H1 (cell line): ENCODE measurements at regions not wholly inside any gene's neighbourhood (a gene's known extent, or its start where the extent isn't known, plus 50 kb on each side); places are given as distances from the start of the nearest gene placed in this dataset.

Source experiments
- CTCF ChIA-PET: fragments of 300-600 bp; sonication (Branson Sonifier 250); formaldehyde crosslinking; loops from one replicate; lab custom pipeline; 2021; ENCODE audit not compliant: partially characterized antibody; lab: Charles Lee
- POLR2A ChIA-PET: fragments of 300-600 bp; sonication (Branson Sonifier 250); formaldehyde crosslinking; loops from one replicate; lab custom pipeline; 2021; ENCODE audit warnings: inconsistent platforms; ENCODE audit not compliant: partially characterized antibody; lab: Charles Lee
- DNase-seq, 2 experiments: peaks; one replicate each; pipeline versions ENCODE4 v3.0.0 to v3.0.0-alpha.2; 2010 to 2022; ENCODE audit warnings: low spot score in 2 of 2, low read depth in 1 of 2, mixed read lengths in 1 of 2
- FAIRE-seq: peaks from 2 replicates; lab custom pipeline; 2011; peaks lifted over from hg19 to GRCh38; lab: Jason Lieb, UNC
- H2AFZ ChIP-seq: 2 replicates; pipeline ENCODE4 v1.8.1; 2012; ENCODE audit warnings: low read length, inconsistent platforms
- H2AK5ac ChIP-seq: 2 replicates; pipeline ENCODE4 v1.6.1; 2013; ENCODE audit warnings: low read depth, low read length
- H2BK120ac ChIP-seq: replicated peaks from 2 replicates; pipeline ENCODE3; 2013; ENCODE audit warnings: low read depth, low read length, inconsistent platforms
- H2BK12ac ChIP-seq: 2 replicates; pipeline ENCODE4 v1.6.1; 2013; ENCODE audit warnings: low read depth, low read length
- H2BK15ac ChIP-seq: 2 replicates; pipeline ENCODE4 v1.6.1; 2013; ENCODE audit warnings: low read length
- H2BK20ac ChIP-seq: 2 replicates; pipeline ENCODE4 v1.6.1; 2013; ENCODE audit warnings: low read length
- H2BK5ac ChIP-seq: 2 replicates; pipeline ENCODE4 v1.6.1; 2013; ENCODE audit warnings: low read depth, low read length
- H3K14ac ChIP-seq: 2 replicates; pipeline ENCODE4 v1.6.1; 2013; ENCODE audit warnings: inconsistent platforms; ENCODE audit not compliant: insufficient read length
- H3K18ac ChIP-seq: 2 replicates; pipeline ENCODE4 v1.6.1; 2013; ENCODE audit warnings: low read length; ENCODE audit errors: extremely low read depth
- H3K23ac ChIP-seq: 2 replicates; pipeline ENCODE4 v1.6.1; 2013; ENCODE audit warnings: inconsistent platforms; ENCODE audit not compliant: insufficient read length
- H3K23me2 ChIP-seq: 2 replicates; pipeline ENCODE4 v1.6.1; 2013; ENCODE audit warnings: low read depth, low read length
- H3K27ac ChIP-seq: 2 replicates; pipeline ENCODE4 v1.6.1; 2011; ENCODE audit warnings: low read depth, low read length, inconsistent platforms
- H3K27me3 ChIP-seq, 4 experiments: replicated peaks in 1 of 4; 1 replicate in 1 of 4; 2 replicates in 3 of 4; pipeline versions ENCODE4 v1.6.1 to v1.8.1; 2011 to 2013; ENCODE audit warnings: low read length in 3 of 4, mild to moderate bottlenecking in 3 of 4, inconsistent platforms in 2 of 4, mixed read lengths in 2 of 4, moderate library complexity in 1 of 4; ENCODE audit not compliant: control insufficient read depth in 3 of 4, insufficient read depth in 3 of 4; ENCODE audit errors: extremely low read depth in 1 of 4
- H3K36me3 ChIP-seq, 4 experiments: 2 replicates each; pipeline versions ENCODE4 v1.6.1 to v1.8.1; 2011 to 2013; ENCODE audit warnings: mild to moderate bottlenecking in 4 of 4, low read length in 3 of 4, moderate library complexity in 2 of 4, control low read depth in 1 of 4, inconsistent platforms in 1 of 4; ENCODE audit not compliant: insufficient read depth in 4 of 4, control insufficient read depth in 2 of 4
- H3K4ac ChIP-seq: replicated peaks from 2 replicates; pipeline ENCODE3; 2013; ENCODE audit warnings: low read length, low read depth, mixed read lengths, inconsistent platforms; ENCODE audit not compliant: insufficient read length
- H3K4me1 ChIP-seq, 4 experiments: replicated peaks in 1 of 4; 1 replicate in 1 of 4; 2 replicates in 3 of 4; pipeline versions ENCODE4 v1.6.1 to v1.8.1; 2011 to 2013; ENCODE audit warnings: low read length in 3 of 4, inconsistent platforms in 2 of 4, mixed read lengths in 1 of 4; ENCODE audit not compliant: insufficient read depth in 4 of 4, control insufficient read depth in 3 of 4
- H3K4me2 ChIP-seq, 2 experiments: 2 replicates each; pipeline versions ENCODE4 v1.6.1 to v1.8.1; 2011 to 2013; ENCODE audit warnings: low read depth in 2 of 2, low read length in 2 of 2, control low read depth in 1 of 2, inconsistent platforms in 1 of 2, mild to moderate bottlenecking in 1 of 2; ENCODE audit not compliant: insufficient read depth in 1 of 2
- H3K4me3 ChIP-seq, 4 experiments: fragments of 200-600, 300-600 bp in 1 of 4; sonication (generic), shearing (Covaris generic), sonication (Bioruptor Twin) in 1 of 4; 2 replicates each; pipeline versions ENCODE4 v1.5.1 to v1.8.1; 2011 to 2016; ENCODE audit warnings: low read length in 4 of 4, low read depth in 3 of 4, control low read depth in 2 of 4, inconsistent platforms in 2 of 4, mild to moderate bottlenecking in 2 of 4, mixed read lengths in 1 of 4, moderate library complexity in 1 of 4; ENCODE audit not compliant: insufficient read depth in 2 of 4; ENCODE audit errors: extremely low read depth in 1 of 4
- H3K56ac ChIP-seq: replicated peaks from 2 replicates; pipeline ENCODE3; 2013; ENCODE audit warnings: low read depth, mild to moderate bottlenecking, mixed read lengths, low read length, inconsistent platforms; ENCODE audit not compliant: insufficient read length
- H3K79me1 ChIP-seq: 2 replicates; pipeline ENCODE4 v1.6.1; 2013; ENCODE audit warnings: low read depth, low read length, control low read depth
- H3K79me2 ChIP-seq, 2 experiments: 2 replicates each; pipeline versions ENCODE4 v1.6.1 to v1.8.1; 2012 to 2013; ENCODE audit warnings: low read length in 2 of 2, mild to moderate bottlenecking in 2 of 2, inconsistent platforms in 1 of 2; ENCODE audit not compliant: insufficient read depth in 2 of 2, control insufficient read depth in 1 of 2
- H3K9ac ChIP-seq, 4 experiments: replicated peaks in 1 of 4; 1 replicate in 1 of 4; 2 replicates in 3 of 4; pipeline versions ENCODE4 v1.6.1 to v1.8.1; 2011 to 2013; ENCODE audit warnings: low read depth in 3 of 4, low read length in 3 of 4, control low read depth in 2 of 4, mild to moderate bottlenecking in 2 of 4, moderate library complexity in 2 of 4, inconsistent platforms in 1 of 4; ENCODE audit errors: extremely low read depth in 1 of 4
- H3K9me3 ChIP-seq, 2 experiments: 2 replicates each; pipeline versions ENCODE4 v1.6.1 to v1.8.1; 2012 to 2013; ENCODE audit warnings: mild to moderate bottlenecking in 2 of 2, moderate library complexity in 2 of 2, control low read depth in 1 of 2, inconsistent platforms in 1 of 2, low read depth in 1 of 2, low read length in 1 of 2, mixed read lengths in 1 of 2; ENCODE audit not compliant: insufficient read depth in 2 of 2
- H4K20me1 ChIP-seq, 2 experiments: replicated peaks in 1 of 2; 2 replicates each; pipeline versions ENCODE3 to v1.8.1; 2011 to 2013; ENCODE audit warnings: inconsistent platforms in 2 of 2, low read length in 2 of 2, mild to moderate bottlenecking in 1 of 2; ENCODE audit not compliant: insufficient read depth in 2 of 2, control insufficient read depth in 1 of 2
- H4K5ac ChIP-seq: 2 replicates; pipeline ENCODE4 v1.6.1; 2013; ENCODE audit warnings: low read length, low read depth, mixed read lengths, inconsistent platforms; ENCODE audit not compliant: insufficient read length
- H4K8ac ChIP-seq: 2 replicates; pipeline ENCODE4 v1.8.0; 2013; ENCODE audit warnings: mild to moderate bottlenecking, moderate library complexity, low read length, inconsistent platforms; ENCODE audit not compliant: insufficient read depth; ENCODE audit errors: extremely low read depth
- H4K91ac ChIP-seq: replicated peaks from 2 replicates; pipeline ENCODE3; 2013; ENCODE audit warnings: low read length, mixed read lengths, inconsistent platforms; ENCODE audit not compliant: insufficient read length
- CHD2 ChIP-seq: IDR thresholded peaks from 2 replicates; pipeline ENCODE4 v1.6.1; 2012; ENCODE audit warnings: low read length, improper control_type of control experiment
- WGBS, 2 experiments: shearing (Covaris generic) in 1 of 2; methylation state at CpG; one replicate each; pipeline versions ENCODE4 v1.1.6 to v1.1.7; 2013 to 2015; ENCODE audit warnings: low lambda C conversion rate in 2 of 2, mixed read lengths in 2 of 2, inconsistent platforms in 1 of 2, low coverage in 1 of 2, missing lambda C conversion rate in 1 of 2; ENCODE audit not compliant: insufficient replicate concordance in 2 of 2, insufficient coverage in 1 of 2, insufficient read length in 1 of 2; ENCODE audit errors: extremely low coverage in 1 of 2, missing lambda C conversion rate in 1 of 2; 5-methylcytosine and 5-hydroxymethylcytosine counted together

- no peak for FAIRE-seq
- POLR2A ChIA-PET, result interaction anchor here (1.2 kb wide), 1 partner anchor 12 kb away, joined by 3 read pairs; no protein-coding TSS in a partner anchor
- no peak overlapping the region for H3K27ac ChIP-seq
These were observed 53.2 kb upstream of the NELL2 start for GRCh38 chr12:44929236-44929885.

More at GRCh38 chr12:44929236-44929885, 53.2 kb upstream of the NELL2 start:
- WGBS, 2 experiments, result 83% methylated on average over 3 of the region's 3 CpGs; no CpG with 5 or more reads in 1 of the 2 experiments
- no peak overlapping the region for H3K23ac ChIP-seq
- H2BK15ac ChIP-seq, result no peak overlapping the region
- no peaks in the 10 kb centered on the region for H3K27me3 ChIP-seq
- H3K4me1 ChIP-seq, result no peaks in the 10 kb centered on the region
- no peak overlapping the region for H3K14ac ChIP-seq
- H4K20me1 ChIP-seq, result no peaks in the 10 kb centered on the region
- H3K9ac ChIP-seq, result no peak overlapping the region
- no peak overlapping the region for H3K56ac ChIP-seq
- H2AK5ac ChIP-seq, result no peak overlapping the region
- no peak overlapping the region for H3K4ac ChIP-seq
- no peak overlapping the region for H2BK120ac ChIP-seq
- no peak for DNase-seq
- H3K4me2 ChIP-seq, result no peak overlapping the region
- no peak overlapping the region for H4K91ac ChIP-seq
- H2AFZ ChIP-seq, result no peak overlapping the region
- no peaks in the 10 kb centered on the region for H3K79me1 ChIP-seq
- H2BK12ac ChIP-seq, result no peak overlapping the region
- H3K18ac ChIP-seq, result no peak overlapping the region
- 0 out of 8 replicates have a peak, but pooled peaks cover 0 to 3% (median 0%) of the 10 kb centered on the region in 4 experiments for H3K36me3 ChIP-seq
- no peaks in the 10 kb centered on the region for H3K23me2 ChIP-seq
- peaks cover 6 to 11% of the 10 kb centered on the region in 2 experiments; a peak in 2 of 4 replicates for H3K9me3 ChIP-seq
- H4K5ac ChIP-seq, result no peak overlapping the region
- no peak overlapping the region for H2BK20ac ChIP-seq
- no peak for TF ChIP-seq CHD2
- no peak overlapping the region for H3K4me3 ChIP-seq
- no peak overlapping the region for H2BK5ac ChIP-seq
- CTCF ChIA-PET, result interaction anchor here (0.6 to 2.9 kb wide), 5 partner anchors 20 to 920 kb away, joined by 3 to 11 read pairs (median 4); no protein-coding TSS in a partner anchor
- H4K8ac ChIP-seq, result no peak overlapping the region
- H3K79me2 ChIP-seq, result no peaks in the 10 kb centered on the region
